Esophagus muscularis mucosa (tissue), 4 donors: ENCODE measurements at regions not wholly inside any gene's neighbourhood (a gene's known extent, or its start where the extent isn't known, plus 50 kb on each side); places are given as distances from the start of the nearest gene placed in this dataset.

ENCODE experiments used
- DNase-seq: peaks from one replicate; pipeline ENCODE4 v3.0.0-alpha.2; 2017; ENCODE audit errors: extremely low spot score
- H3K27ac ChIP-seq, 4 donors: fragments of 200-600 bp; sonication (generic); replicated peaks in 1 of 4; 1 replicate in 3 of 4; 2 replicates in 1 of 4; pipeline ENCODE4 v1.5.1; 2016 to 2019; ENCODE audit warnings: mild to moderate bottlenecking in 1 of 4
- H3K27me3 ChIP-seq, 4 donors: fragments of 200-600 bp; sonication (generic); one replicate each; pipeline versions ENCODE4 v1.5.1 to v1.6.0; 2016 to 2019
- H3K36me3 ChIP-seq, 4 donors: fragments of 200-600 bp; sonication (generic); one replicate each; pipeline ENCODE4 v1.5.1; 2016 to 2019
- H3K4me1 ChIP-seq, 4 donors: fragments of 200-600 bp; sonication (generic); one replicate each; pipeline ENCODE4 v1.5.1; 2016 to 2019
- H3K4me3 ChIP-seq, 4 donors: fragments of 200-600 bp; sonication (generic); 1 replicate in 2 of 4; 2 replicates in 2 of 4; pipeline ENCODE4 v1.5.1; 2016 to 2019; ENCODE audit warnings: mild to moderate bottlenecking in 4 of 4, moderate library complexity in 1 of 4
- H3K9me3 ChIP-seq, 4 donors: fragments of 200-600 bp; sonication (generic); 1 replicate in 3 of 4; 2 replicates in 1 of 4; pipeline ENCODE4 v1.5.1; 2016 to 2019
- CTCF ChIP-seq, 3 experiments: fragments of 200-600 bp in 2 of 3; fragments of 450-650 bp in 1 of 3; sonication (generic) in 2 of 3; IDR thresholded peaks; one replicate each; pipeline ENCODE4 v1.5.1; 2017 to 2019; ENCODE audit warnings: antibody characterized with exemption in 3 of 3, mild to moderate bottlenecking in 2 of 3, moderate library complexity in 1 of 3
- EP300 ChIP-seq: sonication (generic); formaldehyde crosslinking; IDR thresholded peaks from one replicate; pipeline ENCODE4 v1.6.1; 2017; ENCODE audit warnings: antibody characterized with exemption
- POLR2A ChIP-seq: fragments of 450-650 bp; IDR thresholded peaks from one replicate; pipeline ENCODE4 v1.6.1; 2017; ENCODE audit warnings: antibody characterized with exemption, moderate library complexity, mild to moderate bottlenecking, low read depth
- POLR2AphosphoS5 ChIP-seq, 2 donors: sonication (generic); formaldehyde crosslinking; IDR thresholded peaks; one replicate each; pipeline ENCODE4 v1.6.1; 2017; ENCODE audit warnings: antibody characterized with exemption in 2 of 2
- WGBS: methylation state at CpG from one replicate; pipeline ENCODE4 v1.1.5; 2018; 5-methylcytosine and 5-hydroxymethylcytosine counted together
- intact Hi-C: fragments of 100-400 bp; cut with DNase I; formaldehyde crosslinking; loops from one replicate; pipeline ENCODE4 v1.15.1; 2023

DNA sequence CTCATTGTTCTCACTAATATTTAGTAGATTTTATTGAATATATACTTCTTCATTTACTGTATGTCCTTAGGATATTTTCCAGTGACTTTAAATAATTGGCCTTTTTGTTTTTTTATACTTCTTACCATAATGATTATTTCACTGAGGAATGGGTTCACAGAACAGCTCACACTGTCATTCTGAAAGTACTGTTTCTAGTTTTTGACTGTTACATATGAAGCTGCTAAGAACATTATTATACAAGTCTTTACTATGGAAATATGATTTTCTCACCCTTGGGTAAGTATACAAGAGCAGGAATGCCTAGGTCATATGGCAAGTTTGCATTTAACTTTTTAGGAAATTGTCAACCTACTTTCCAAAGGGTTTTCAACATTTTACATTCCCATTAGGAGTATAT, 343.1 kb downstream of the CCER1 start:
- intact Hi-C loops = no loop called here
- H3K27me3 ChIP-seq = no peaks in the 10 kb centered on the region
- H3K27ac ChIP-seq = no peak overlapping the region
- H3K4me1 ChIP-seq = no peaks in the 10 kb centered on the region
- H3K4me3 ChIP-seq = no peak overlapping the region
- no peak for DNase-seq
- H3K36me3 ChIP-seq = no peaks in the 10 kb centered on the region
- no peak for TF ChIP-seq CTCF (IDR thresholded peaks at IDR 0.05)
- TF ChIP-seq EP300 = no peak
- TF ChIP-seq POLR2A = no peak
- no peak for TF ChIP-seq POLR2AphosphoS5 (IDR thresholded peaks at IDR 0.05)
- H3K9me3 ChIP-seq = no peaks in the 10 kb centered on the region

- Histone ChIP-seq H3K4me3 (no peak overlapping the region), H3K36me3 (no peaks in the 10 kb centered on the region), H3K9me3 (no peaks in the 10 kb centered on the region), H3K4me1 (no peaks in the 10 kb centered on the region), H3K27ac (no peak overlapping the region), H3K27me3 (no peaks in the 10 kb centered on the region)
- intact Hi-C loops = no loop called here
- no peak for TF ChIP-seq POLR2AphosphoS5 (IDR thresholded peaks at IDR 0.05)
- no peak for TF ChIP-seq POLR2A
- TF ChIP-seq EP300 = no peak
- TF ChIP-seq CTCF (IDR thresholded peaks at IDR 0.05) = no peak
- DNase-seq = no peak
- 64% methylated on average over 3 of the region's 3 CpGs for WGBS
Observed at GRCh38 chr12:90611048-90611447, 343.9 kb downstream of the CCER1 start.

DNA sequence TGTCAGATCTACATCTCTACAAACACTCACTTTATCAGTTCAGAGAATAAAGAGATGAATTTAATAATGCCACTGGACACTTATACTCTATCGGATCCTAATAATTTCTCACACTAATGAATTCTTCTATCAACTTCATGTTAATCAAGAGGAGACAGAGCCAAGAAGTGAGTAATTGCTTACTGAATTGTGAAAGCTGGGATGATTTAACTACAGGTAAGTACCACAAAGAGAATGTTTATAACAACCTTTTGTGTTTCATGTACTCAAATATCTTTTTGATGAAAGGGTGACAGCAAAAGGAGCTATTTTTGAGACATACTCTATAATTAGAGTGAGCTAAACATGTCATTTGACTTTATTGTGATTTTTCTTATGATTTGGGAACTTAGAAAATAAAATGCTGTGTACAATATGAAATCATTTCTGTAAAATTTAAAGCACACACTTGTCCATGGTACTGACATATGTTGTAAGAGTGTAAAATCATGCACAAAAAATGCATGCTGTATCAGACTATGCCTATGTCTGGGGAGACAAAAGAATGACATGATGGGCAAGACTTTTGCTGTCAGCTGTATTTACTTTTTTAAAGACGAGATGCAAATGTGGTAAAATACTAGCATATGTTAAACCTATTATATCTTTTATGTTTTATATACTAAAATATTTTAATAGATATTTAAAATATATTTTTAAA, 361.2 kb downstream of the CCER1 start:
- WGBS = 89% methylated on average over 2 of the region's 2 CpGs
- no peak for DNase-seq
- no peaks in the 10 kb centered on the region for H3K27me3 ChIP-seq
- TF ChIP-seq CTCF (IDR thresholded peaks at IDR 0.05) (no peak), EP300 (no peak), POLR2A (no peak), POLR2AphosphoS5 (IDR thresholded peaks at IDR 0.05) (no peak)
- intact Hi-C loops = no loop called here
- H3K36me3 ChIP-seq = no peaks in the 10 kb centered on the region
- H3K9me3 ChIP-seq = no peaks in the 10 kb centered on the region
- H3K27ac ChIP-seq = no peak overlapping the region
- H3K4me3 ChIP-seq = no peak overlapping the region
- no peaks in the 10 kb centered on the region for H3K4me1 ChIP-seq

DNA sequence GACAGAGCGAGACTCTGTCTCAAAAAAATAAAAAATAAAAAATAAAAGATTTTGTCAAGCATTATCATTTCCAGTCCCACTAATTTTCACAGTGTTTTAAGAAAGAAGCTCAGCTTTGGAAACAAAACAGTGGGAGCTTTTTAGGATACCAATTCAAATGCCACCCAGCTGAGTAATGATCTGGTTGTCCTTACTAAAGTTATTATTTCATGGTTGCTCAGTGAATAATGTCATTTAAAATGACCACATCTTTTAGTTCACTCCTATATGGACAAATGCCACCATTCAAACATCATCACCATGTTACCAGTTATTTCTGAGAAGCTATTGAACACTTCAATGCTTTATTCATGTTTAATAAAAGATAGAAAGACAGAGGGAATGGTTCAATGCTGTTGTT, 365.0 kb downstream of the CCER1 start:
- Histone ChIP-seq H3K27ac (no peak overlapping the region), H3K9me3 (no peaks in the 10 kb centered on the region), H3K4me3 (no peak overlapping the region), H3K4me1 (no peaks in the 10 kb centered on the region), H3K36me3 (no peaks in the 10 kb centered on the region), H3K27me3 (no peaks in the 10 kb centered on the region)
- TF ChIP-seq POLR2A (no peak), EP300 (no peak), CTCF (IDR thresholded peaks at IDR 0.05) (no peak), POLR2AphosphoS5 (IDR thresholded peaks at IDR 0.05) (no peak)
- intact Hi-C loops = no loop called here
- DNase-seq = no peak
- WGBS = 86% methylated on average over 1 of the region's 1 CpG
